ENCODE measurements at regions not wholly inside any gene's neighbourhood (a gene's known extent, or its start where the extent isn't known, plus 50 kb on each side); places are given as distances from the start of the nearest gene placed in this dataset.

DNA sequence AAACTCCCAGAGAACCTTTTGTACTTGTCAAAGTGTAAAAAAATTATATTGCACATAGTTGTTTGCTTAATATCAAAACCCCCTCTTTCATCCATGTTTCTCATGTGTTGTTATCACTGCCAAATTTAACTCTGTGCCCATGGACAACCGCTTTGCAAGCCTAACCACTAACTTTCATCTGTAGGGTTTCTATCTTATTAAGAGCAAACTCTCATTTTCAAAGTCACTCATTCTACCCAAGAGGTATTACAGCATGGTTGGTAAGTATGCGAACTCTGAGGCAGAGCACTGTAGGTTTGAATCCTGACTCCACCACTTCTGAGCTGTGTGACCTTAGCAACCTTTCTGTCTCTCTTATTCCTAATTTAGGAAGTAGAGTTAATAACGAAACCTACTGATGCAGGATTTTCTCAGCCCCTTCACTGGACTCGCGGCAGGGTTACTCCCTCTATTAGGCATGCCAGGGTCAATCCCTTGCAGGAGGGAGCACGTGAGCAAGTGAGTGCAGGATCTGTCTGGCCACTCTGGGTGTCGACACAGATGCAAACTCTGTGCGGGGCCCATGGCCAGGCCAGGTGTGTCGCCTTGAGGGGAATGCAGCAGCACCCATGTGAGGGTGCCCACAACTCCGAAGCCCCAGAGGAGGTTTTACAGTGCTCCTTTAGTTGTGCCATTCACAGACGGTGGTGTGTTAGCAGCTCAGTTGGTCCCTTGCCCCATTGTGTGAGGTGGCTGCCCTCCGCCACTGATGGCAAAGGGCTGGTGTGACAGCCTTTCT lies 361.5 kb upstream of the ADGRL2 start:
- H3K4me3 Mint-ChIP-seq (ENCODE audit: unreplicated experiment) = no peak overlapping the region
- H3K27ac Mint-ChIP-seq (ENCODE audit: unreplicated experiment) = no peak overlapping the region
- no peak for DNase-seq (ENCODE audit: extremely low spot score, unreplicated experiment)
- H3K27me3 Mint-ChIP-seq (ENCODE audit: unreplicated experiment) = no peaks in the 10 kb centered on the region
- H3K4me1 Mint-ChIP-seq (ENCODE audit: unreplicated experiment) = peaks cover 4% of the 10 kb centered on the region
- H3K9me3 Mint-ChIP-seq (ENCODE audit: unreplicated experiment) = no peaks in the 10 kb centered on the region
- no peak for TF ChIP-seq CTCF (IDR thresholded peaks at IDR 0.05)
- no peaks in the 10 kb centered on the region for H3K36me3 Mint-ChIP-seq (ENCODE audit: unreplicated experiment)

GRCh38 chr1:81437649-81438048 lies 363.1 kb upstream of the ADGRL2 start:
- H3K27ac Mint-ChIP-seq (ENCODE audit: unreplicated experiment) = no peak overlapping the region

GRCh38 chr1:81437213-81437612 lies 363.5 kb upstream of the ADGRL2 start:
- no peak for DNase-seq (ENCODE audit: extremely low spot score, unreplicated experiment)
- no peaks in the 10 kb centered on the region for H3K36me3 Mint-ChIP-seq (ENCODE audit: unreplicated experiment)
- no peak overlapping the region for H3K27ac Mint-ChIP-seq (ENCODE audit: unreplicated experiment)
- H3K27me3 Mint-ChIP-seq (ENCODE audit: unreplicated experiment) = no peaks in the 10 kb centered on the region
- H3K9me3 Mint-ChIP-seq (ENCODE audit: unreplicated experiment) = no peaks in the 10 kb centered on the region
- no peak overlapping the region for H3K4me3 Mint-ChIP-seq (ENCODE audit: unreplicated experiment)
- TF ChIP-seq CTCF (IDR thresholded peaks at IDR 0.05) = no peak
- peaks cover 4% of the 10 kb centered on the region for H3K4me1 Mint-ChIP-seq (ENCODE audit: unreplicated experiment)

More at GRCh38 chr1:81437649-81438048, 363.1 kb upstream of the ADGRL2 start:
- H3K36me3 Mint-ChIP-seq (ENCODE audit: unreplicated experiment) = no peaks in the 10 kb centered on the region
- H3K27me3 Mint-ChIP-seq (ENCODE audit: unreplicated experiment) = no peaks in the 10 kb centered on the region
- no peaks in the 10 kb centered on the region for H3K9me3 Mint-ChIP-seq (ENCODE audit: unreplicated experiment)
- no peak overlapping the region for H3K4me3 Mint-ChIP-seq (ENCODE audit: unreplicated experiment)
- H3K4me1 Mint-ChIP-seq (ENCODE audit: unreplicated experiment) = peaks cover 4% of the 10 kb centered on the region
- no peak for TF ChIP-seq CTCF (IDR thresholded peaks at IDR 0.05)
- no peak for DNase-seq (ENCODE audit: extremely low spot score, unreplicated experiment)

DNA sequence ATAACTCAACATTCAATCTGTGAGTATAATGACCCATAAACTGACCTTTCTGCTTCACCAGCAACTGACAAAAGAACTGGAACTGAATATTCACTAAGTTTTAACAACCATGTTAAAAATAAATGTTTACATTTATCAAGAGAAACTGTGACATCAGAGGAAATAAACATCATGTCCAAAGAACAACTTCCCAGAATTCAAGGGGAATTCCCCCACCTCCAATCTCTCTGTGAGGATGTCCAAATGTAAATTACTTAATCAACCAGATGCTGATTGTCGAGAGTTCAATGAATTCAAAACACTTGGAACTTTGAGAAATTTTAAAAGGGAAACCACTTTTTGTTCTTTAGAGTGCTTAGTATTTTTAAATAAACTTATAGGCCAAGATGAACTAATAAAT lies 365.6 kb upstream of the ADGRL2 start:
- Mint-ChIP-seq H3K27me3 (ENCODE audit: unreplicated experiment) (no peaks in the 10 kb centered on the region), H3K4me3 (ENCODE audit: unreplicated experiment) (no peak overlapping the region), H3K27ac (ENCODE audit: unreplicated experiment) (no peak overlapping the region), H3K36me3 (ENCODE audit: unreplicated experiment) (no peaks in the 10 kb centered on the region), H3K9me3 (ENCODE audit: unreplicated experiment) (no peaks in the 10 kb centered on the region), H3K4me1 (ENCODE audit: unreplicated experiment) (peaks cover 6% of the 10 kb centered on the region)
- no peak for TF ChIP-seq CTCF (IDR thresholded peaks at IDR 0.05)
- no peak for DNase-seq (ENCODE audit: extremely low spot score, unreplicated experiment)

DNA sequence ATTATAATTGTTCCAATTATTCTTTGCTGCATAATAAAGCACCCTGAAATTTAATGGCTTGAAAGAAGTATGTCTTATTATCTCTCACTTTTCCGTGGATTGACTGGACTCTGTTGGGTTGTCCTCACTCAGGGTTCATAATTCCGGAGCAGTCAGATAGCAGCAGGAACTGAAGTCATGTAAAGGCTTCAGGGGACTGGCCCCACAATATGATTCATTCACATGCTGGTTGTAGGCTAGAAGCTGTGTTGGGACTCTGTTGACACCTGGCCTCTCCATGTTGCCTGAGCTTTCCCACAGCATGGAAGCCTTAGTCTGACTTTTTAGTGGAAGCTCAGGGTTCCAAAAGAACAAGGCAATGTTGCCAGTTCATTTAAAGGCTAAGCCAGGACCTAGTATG lies 367.1 kb upstream of the ADGRL2 start:
- no peak for TF ChIP-seq CTCF (IDR thresholded peaks at IDR 0.05)
- Mint-ChIP-seq H3K4me3 (ENCODE audit: unreplicated experiment) (no peak overlapping the region), H3K27me3 (ENCODE audit: unreplicated experiment) (no peaks in the 10 kb centered on the region), H3K9me3 (ENCODE audit: unreplicated experiment) (no peaks in the 10 kb centered on the region), H3K4me1 (ENCODE audit: unreplicated experiment) (peaks cover 6% of the 10 kb centered on the region), H3K36me3 (ENCODE audit: unreplicated experiment) (no peaks in the 10 kb centered on the region), H3K27ac (ENCODE audit: unreplicated experiment) (no peak overlapping the region)
- no peak for DNase-seq (ENCODE audit: extremely low spot score, unreplicated experiment)
